H1 (cell line): ENCODE measurements at regions not wholly inside any gene's neighbourhood (a gene's known extent, or its start where the extent isn't known, plus 50 kb on each side); places are given as distances from the start of the nearest gene placed in this dataset.

Experiments used
- CTCF ChIA-PET: fragments of 300-600 bp; sonication (Branson Sonifier 250); formaldehyde crosslinking; loops from one replicate; lab custom pipeline; 2021; ENCODE audit not compliant: partially characterized antibody; lab: Charles Lee
- POLR2A ChIA-PET: fragments of 300-600 bp; sonication (Branson Sonifier 250); formaldehyde crosslinking; loops from one replicate; lab custom pipeline; 2021; ENCODE audit warnings: inconsistent platforms; ENCODE audit not compliant: partially characterized antibody; lab: Charles Lee
- DNase-seq, 2 experiments: peaks; one replicate each; pipeline versions ENCODE4 v3.0.0 to v3.0.0-alpha.2; 2010 to 2022; ENCODE audit warnings: low spot score in 2 of 2, low read depth in 1 of 2, mixed read lengths in 1 of 2
- FAIRE-seq: peaks from 2 replicates; lab custom pipeline; 2011; peaks lifted over from hg19 to GRCh38; lab: Jason Lieb, UNC
- H2AFZ ChIP-seq: 2 replicates; pipeline ENCODE4 v1.8.1; 2012; ENCODE audit warnings: low read length, inconsistent platforms
- H2AK5ac ChIP-seq: 2 replicates; pipeline ENCODE4 v1.6.1; 2013; ENCODE audit warnings: low read depth, low read length
- H2BK120ac ChIP-seq: replicated peaks from 2 replicates; pipeline ENCODE3; 2013; ENCODE audit warnings: low read depth, low read length, inconsistent platforms
- H2BK12ac ChIP-seq: 2 replicates; pipeline ENCODE4 v1.6.1; 2013; ENCODE audit warnings: low read depth, low read length
- H2BK15ac ChIP-seq: 2 replicates; pipeline ENCODE4 v1.6.1; 2013; ENCODE audit warnings: low read length
- H2BK20ac ChIP-seq: 2 replicates; pipeline ENCODE4 v1.6.1; 2013; ENCODE audit warnings: low read length
- H2BK5ac ChIP-seq: 2 replicates; pipeline ENCODE4 v1.6.1; 2013; ENCODE audit warnings: low read depth, low read length
- H3K14ac ChIP-seq: 2 replicates; pipeline ENCODE4 v1.6.1; 2013; ENCODE audit warnings: inconsistent platforms; ENCODE audit not compliant: insufficient read length
- H3K18ac ChIP-seq: 2 replicates; pipeline ENCODE4 v1.6.1; 2013; ENCODE audit warnings: low read length; ENCODE audit errors: extremely low read depth
- H3K23ac ChIP-seq: 2 replicates; pipeline ENCODE4 v1.6.1; 2013; ENCODE audit warnings: inconsistent platforms; ENCODE audit not compliant: insufficient read length
- H3K23me2 ChIP-seq: 2 replicates; pipeline ENCODE4 v1.6.1; 2013; ENCODE audit warnings: low read depth, low read length
- H3K27ac ChIP-seq: 2 replicates; pipeline ENCODE4 v1.6.1; 2011; ENCODE audit warnings: low read depth, low read length, inconsistent platforms
- H3K27me3 ChIP-seq, 4 experiments: replicated peaks in 1 of 4; 1 replicate in 1 of 4; 2 replicates in 3 of 4; pipeline versions ENCODE4 v1.6.1 to v1.8.1; 2011 to 2013; ENCODE audit warnings: low read length in 3 of 4, mild to moderate bottlenecking in 3 of 4, inconsistent platforms in 2 of 4, mixed read lengths in 2 of 4, moderate library complexity in 1 of 4; ENCODE audit not compliant: control insufficient read depth in 3 of 4, insufficient read depth in 3 of 4; ENCODE audit errors: extremely low read depth in 1 of 4
- H3K36me3 ChIP-seq, 4 experiments: 2 replicates each; pipeline versions ENCODE4 v1.6.1 to v1.8.1; 2011 to 2013; ENCODE audit warnings: mild to moderate bottlenecking in 4 of 4, low read length in 3 of 4, moderate library complexity in 2 of 4, control low read depth in 1 of 4, inconsistent platforms in 1 of 4; ENCODE audit not compliant: insufficient read depth in 4 of 4, control insufficient read depth in 2 of 4
- H3K4ac ChIP-seq: replicated peaks from 2 replicates; pipeline ENCODE3; 2013; ENCODE audit warnings: low read length, low read depth, mixed read lengths, inconsistent platforms; ENCODE audit not compliant: insufficient read length
- H3K4me1 ChIP-seq, 4 experiments: replicated peaks in 1 of 4; 1 replicate in 1 of 4; 2 replicates in 3 of 4; pipeline versions ENCODE4 v1.6.1 to v1.8.1; 2011 to 2013; ENCODE audit warnings: low read length in 3 of 4, inconsistent platforms in 2 of 4, mixed read lengths in 1 of 4; ENCODE audit not compliant: insufficient read depth in 4 of 4, control insufficient read depth in 3 of 4
- H3K4me2 ChIP-seq, 2 experiments: 2 replicates each; pipeline versions ENCODE4 v1.6.1 to v1.8.1; 2011 to 2013; ENCODE audit warnings: low read depth in 2 of 2, low read length in 2 of 2, control low read depth in 1 of 2, inconsistent platforms in 1 of 2, mild to moderate bottlenecking in 1 of 2; ENCODE audit not compliant: insufficient read depth in 1 of 2
- H3K4me3 ChIP-seq, 4 experiments: fragments of 200-600, 300-600 bp in 1 of 4; sonication (generic), shearing (Covaris generic), sonication (Bioruptor Twin) in 1 of 4; 2 replicates each; pipeline versions ENCODE4 v1.5.1 to v1.8.1; 2011 to 2016; ENCODE audit warnings: low read length in 4 of 4, low read depth in 3 of 4, control low read depth in 2 of 4, inconsistent platforms in 2 of 4, mild to moderate bottlenecking in 2 of 4, mixed read lengths in 1 of 4, moderate library complexity in 1 of 4; ENCODE audit not compliant: insufficient read depth in 2 of 4; ENCODE audit errors: extremely low read depth in 1 of 4
- H3K56ac ChIP-seq: replicated peaks from 2 replicates; pipeline ENCODE3; 2013; ENCODE audit warnings: low read depth, mild to moderate bottlenecking, mixed read lengths, low read length, inconsistent platforms; ENCODE audit not compliant: insufficient read length
- H3K79me1 ChIP-seq: 2 replicates; pipeline ENCODE4 v1.6.1; 2013; ENCODE audit warnings: low read depth, low read length, control low read depth
- H3K79me2 ChIP-seq, 2 experiments: 2 replicates each; pipeline versions ENCODE4 v1.6.1 to v1.8.1; 2012 to 2013; ENCODE audit warnings: low read length in 2 of 2, mild to moderate bottlenecking in 2 of 2, inconsistent platforms in 1 of 2; ENCODE audit not compliant: insufficient read depth in 2 of 2, control insufficient read depth in 1 of 2
- H3K9ac ChIP-seq, 4 experiments: replicated peaks in 1 of 4; 1 replicate in 1 of 4; 2 replicates in 3 of 4; pipeline versions ENCODE4 v1.6.1 to v1.8.1; 2011 to 2013; ENCODE audit warnings: low read depth in 3 of 4, low read length in 3 of 4, control low read depth in 2 of 4, mild to moderate bottlenecking in 2 of 4, moderate library complexity in 2 of 4, inconsistent platforms in 1 of 4; ENCODE audit errors: extremely low read depth in 1 of 4
- H3K9me3 ChIP-seq, 2 experiments: 2 replicates each; pipeline versions ENCODE4 v1.6.1 to v1.8.1; 2012 to 2013; ENCODE audit warnings: mild to moderate bottlenecking in 2 of 2, moderate library complexity in 2 of 2, control low read depth in 1 of 2, inconsistent platforms in 1 of 2, low read depth in 1 of 2, low read length in 1 of 2, mixed read lengths in 1 of 2; ENCODE audit not compliant: insufficient read depth in 2 of 2
- H4K20me1 ChIP-seq, 2 experiments: replicated peaks in 1 of 2; 2 replicates each; pipeline versions ENCODE3 to v1.8.1; 2011 to 2013; ENCODE audit warnings: inconsistent platforms in 2 of 2, low read length in 2 of 2, mild to moderate bottlenecking in 1 of 2; ENCODE audit not compliant: insufficient read depth in 2 of 2, control insufficient read depth in 1 of 2
- H4K5ac ChIP-seq: 2 replicates; pipeline ENCODE4 v1.6.1; 2013; ENCODE audit warnings: low read length, low read depth, mixed read lengths, inconsistent platforms; ENCODE audit not compliant: insufficient read length
- H4K8ac ChIP-seq: 2 replicates; pipeline ENCODE4 v1.8.0; 2013; ENCODE audit warnings: mild to moderate bottlenecking, moderate library complexity, low read length, inconsistent platforms; ENCODE audit not compliant: insufficient read depth; ENCODE audit errors: extremely low read depth
- H4K91ac ChIP-seq: replicated peaks from 2 replicates; pipeline ENCODE3; 2013; ENCODE audit warnings: low read length, mixed read lengths, inconsistent platforms; ENCODE audit not compliant: insufficient read length
- ATF3 ChIP-seq: IDR thresholded peaks from 2 replicates; pipeline ENCODE4 v1.6.1; 2011; ENCODE audit warnings: low read depth, mild to moderate bottlenecking, low read length; ENCODE audit not compliant: insufficient read depth
- BRCA1 ChIP-seq: IDR thresholded peaks from 2 replicates; pipeline ENCODE4 v1.6.1; 2012; ENCODE audit warnings: low read depth, low read length, improper control_type of control experiment
- POLR2A ChIP-seq, 2 experiments: IDR thresholded peaks; 1 replicate in 1 of 2; 2 replicates in 1 of 2; pipeline ENCODE4 v1.6.1; 2011; ENCODE audit warnings: low read depth in 2 of 2, low read length in 2 of 2, mild to moderate bottlenecking in 2 of 2; ENCODE audit errors: control extremely low read depth in 1 of 2
- SRF ChIP-seq: IDR thresholded peaks from 2 replicates; pipeline ENCODE4 v1.6.1; 2011; ENCODE audit warnings: mild to moderate bottlenecking, low read depth, low read length, moderate library complexity
- WGBS, 2 experiments: shearing (Covaris generic) in 1 of 2; methylation state at CpG; one replicate each; pipeline versions ENCODE4 v1.1.6 to v1.1.7; 2013 to 2015; ENCODE audit warnings: low lambda C conversion rate in 2 of 2, mixed read lengths in 2 of 2, inconsistent platforms in 1 of 2, low coverage in 1 of 2, missing lambda C conversion rate in 1 of 2; ENCODE audit not compliant: insufficient replicate concordance in 2 of 2, insufficient coverage in 1 of 2, insufficient read length in 1 of 2; ENCODE audit errors: extremely low coverage in 1 of 2, missing lambda C conversion rate in 1 of 2; 5-methylcytosine and 5-hydroxymethylcytosine counted together

GRCh38 chr7:79833616-79834015 is 301.0 kb upstream of the GNAI1 start:
- Histone ChIP-seq H3K36me3 (no peaks in the 10 kb centered on the region), H3K9me3 (no peaks in the 10 kb centered on the region), H4K91ac (no peak overlapping the region), H3K79me1 (no peaks in the 10 kb centered on the region), H3K23me2 (no peaks in the 10 kb centered on the region), H2BK20ac (no peak overlapping the region), H3K27ac (no peak overlapping the region), H3K56ac (no peak overlapping the region), H4K5ac (no peak overlapping the region), H3K79me2 (no peaks in the 10 kb centered on the region), H3K4me3 (no peak overlapping the region), H2BK120ac (no peak overlapping the region), H2AFZ (no peak overlapping the region), H3K4me2 (no peak overlapping the region), H2BK15ac (no peak overlapping the region), H3K4ac (no peak overlapping the region), H3K27me3 (no peaks in the 10 kb centered on the region), H3K18ac (no peak overlapping the region), H4K8ac (no peak overlapping the region), H3K14ac (no peak overlapping the region), H2BK12ac (no peak overlapping the region), H3K23ac (no peak overlapping the region), H3K4me1 (no peaks in the 10 kb centered on the region), H4K20me1 (no peaks in the 10 kb centered on the region), H2BK5ac (no peak overlapping the region), H3K9ac (no peak overlapping the region), H2AK5ac (no peak overlapping the region)
- DNase-seq = no peak
- no peak for FAIRE-seq
- ChIA-PET CTCF (interaction anchor here (0.9 kb wide), 1 partner anchor 34 kb away, joined by 3 read pairs; no protein-coding TSS in a partner anchor), POLR2A (no interaction called here)
- 85% methylated on average over 1 of the region's 1 CpG; no CpG with 5 or more reads in 1 of the 2 experiments for WGBS, 2 experiments
- TF ChIP-seq POLR2A (IDR thresholded peaks at IDR 0.05; ENCODE audit: control extremely low read depth in 1 of 2, low read depth in 2 of 2, low read length in 2 of 2) (no peak), ATF3 (no peak), BRCA1 (no peak), SRF (no peak)
